NB4 (cell line): ENCODE measurements at regions not wholly inside any gene's neighbourhood (a gene's known extent, or its start where the extent isn't known, plus 50 kb on each side); places are given as distances from the start of the nearest gene placed in this dataset.

Source experiments
- CTCF ChIP-seq: IDR thresholded peaks from one replicate; pipeline ENCODE4 v1.5.1; 2012; ENCODE audit warnings: low read depth, low read length
- MAX ChIP-seq: IDR thresholded peaks from 2 replicates; pipeline ENCODE4 v1.6.1; 2011; ENCODE audit warnings: low read depth, low read length
- MYC ChIP-seq: IDR thresholded peaks from 2 replicates; pipeline ENCODE4 v1.6.1; 2011; ENCODE audit warnings: low read depth, low read length
- POLR2A ChIP-seq: IDR thresholded peaks from 2 replicates; pipeline ENCODE4 v1.6.1; 2011; ENCODE audit warnings: mild to moderate bottlenecking; ENCODE audit not compliant: insufficient read length; ENCODE audit errors: extremely low read depth

- TF ChIP-seq CTCF = no peak
- no peak for TF ChIP-seq MAX
- TF ChIP-seq POLR2A = no peak
- TF ChIP-seq MYC = no peak
Measured at GRCh38 chr13:89856512-89856911, 1491.0 kb upstream of the MIR17HG start.
